ENCODE measurements at regions not wholly inside any gene's neighbourhood (a gene's known extent, or its start where the extent isn't known, plus 50 kb on each side); places are given as distances from the start of the nearest gene placed in this dataset.

DNA sequence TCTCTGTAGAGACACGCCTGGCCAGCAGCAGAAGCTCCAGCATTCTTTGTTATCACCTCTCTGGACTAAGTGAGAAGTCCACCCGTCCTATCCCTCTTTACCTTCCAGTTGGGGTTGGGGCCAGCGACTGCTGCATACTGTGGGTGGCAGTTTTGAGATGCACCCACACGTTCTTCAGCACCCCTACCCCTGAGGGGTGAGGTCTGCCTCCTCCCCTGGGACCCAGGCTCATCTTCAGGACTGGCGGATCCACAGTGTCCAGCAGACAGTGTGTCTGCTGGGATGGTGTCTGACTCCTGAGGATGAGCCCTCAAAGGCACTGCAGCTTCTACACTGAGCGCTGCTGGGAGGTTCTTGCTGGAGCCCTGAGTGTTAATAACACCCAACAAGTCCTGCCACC lies 78.8 kb downstream of the GADD45G start:
- no peaks in the 10 kb centered on the region for H3K9me3 ChIP-seq (replicated peaks in 1 of 2; ENCODE audit: control insufficient read depth in 1 of 2, insufficient read depth in 1 of 2, low read length in 2 of 2)
- H3K27me3 ChIP-seq (ENCODE audit: control insufficient read depth in 2 of 2, insufficient read depth in 2 of 2, low read length in 2 of 2) = no peaks in the 10 kb centered on the region
- H3K9ac ChIP-seq (ENCODE audit: insufficient read depth, low read length, poor library complexity, severe bottlenecking) = no peak overlapping the region
- Mint-ChIP-seq H3K4me3 (no peak overlapping the region), H3K9me3 (peaks cover 0 to 3% (median 0%) of the 10 kb centered on the region in 7 donors), H3K4me1 (no peaks in the 10 kb centered on the region), H3K27me3 (ENCODE audit: low read depth in 3 of 3) (peaks cover 1 to 8% (median 1%) of the 10 kb centered on the region in 3 donors), H3K36me3 (no peaks in the 10 kb centered on the region), H3K27ac (peak overlapping the region in 1 of 7 donors; percentile 56)
- H3K27ac ChIP-seq (ENCODE audit: low read depth in 1 of 2, low read length in 2 of 2) = no peak overlapping the region
- no peaks in the 10 kb centered on the region for H3K4me1 ChIP-seq (ENCODE audit: control insufficient read depth in 1 of 2, insufficient read depth in 2 of 2, low read length in 2 of 2)
- H2AFZ ChIP-seq (ENCODE audit: insufficient read depth, low read depth, low read length, poor library complexity, severe bottlenecking) = no peak overlapping the region
- no peaks in the 10 kb centered on the region for H3K36me3 ChIP-seq (replicated peaks in 1 of 2; ENCODE audit: control insufficient read depth in 1 of 2, insufficient read depth in 2 of 2, low read length in 2 of 2)
- TF ChIP-seq, protein P1, sequence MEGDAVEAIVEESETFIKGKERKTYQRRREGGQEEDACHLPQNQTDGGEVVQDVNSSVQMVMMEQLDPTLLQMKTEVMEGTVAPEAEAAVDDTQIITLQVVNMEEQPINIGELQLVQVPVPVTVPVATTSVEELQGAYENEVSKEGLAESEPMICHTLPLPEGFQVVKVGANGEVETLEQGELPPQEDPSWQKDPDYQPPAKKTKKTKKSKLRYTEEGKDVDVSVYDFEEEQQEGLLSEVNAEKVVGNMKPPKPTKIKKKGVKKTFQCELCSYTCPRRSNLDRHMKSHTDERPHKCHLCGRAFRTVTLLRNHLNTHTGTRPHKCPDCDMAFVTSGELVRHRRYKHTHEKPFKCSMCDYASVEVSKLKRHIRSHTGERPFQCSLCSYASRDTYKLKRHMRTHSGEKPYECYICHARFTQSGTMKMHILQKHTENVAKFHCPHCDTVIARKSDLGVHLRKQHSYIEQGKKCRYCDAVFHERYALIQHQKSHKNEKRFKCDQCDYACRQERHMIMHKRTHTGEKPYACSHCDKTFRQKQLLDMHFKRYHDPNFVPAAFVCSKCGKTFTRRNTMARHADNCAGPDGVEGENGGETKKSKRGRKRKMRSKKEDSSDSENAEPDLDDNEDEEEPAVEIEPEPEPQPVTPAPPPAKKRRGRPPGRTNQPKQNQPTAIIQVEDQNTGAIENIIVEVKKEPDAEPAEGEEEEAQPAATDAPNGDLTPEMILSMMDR (IDR thresholded peaks at IDR 0.05) = no peak
- no peaks in the 10 kb centered on the region for H4K20me1 ChIP-seq (ENCODE audit: insufficient read depth, low read length)
- H3K4me2 ChIP-seq (replicated peaks; ENCODE audit: extremely low read depth, low read length, poor library complexity, severe bottlenecking) = no peak overlapping the region
- no peaks in the 10 kb centered on the region for H3K79me2 ChIP-seq (ENCODE audit: insufficient read depth, low read length)
- DNase-seq = no peak
- 100% methylated on average over 1 of the region's 6 CpGs for WGBS (ENCODE audit: insufficient coverage)
- H3K4me3 ChIP-seq (replicated peaks in 1 of 3; ENCODE audit: low read depth in 2 of 3, low read length in 3 of 3) = no peak overlapping the region
- intact Hi-C loops (cut with micrococcal nuclease) = no loop called here

DNA sequence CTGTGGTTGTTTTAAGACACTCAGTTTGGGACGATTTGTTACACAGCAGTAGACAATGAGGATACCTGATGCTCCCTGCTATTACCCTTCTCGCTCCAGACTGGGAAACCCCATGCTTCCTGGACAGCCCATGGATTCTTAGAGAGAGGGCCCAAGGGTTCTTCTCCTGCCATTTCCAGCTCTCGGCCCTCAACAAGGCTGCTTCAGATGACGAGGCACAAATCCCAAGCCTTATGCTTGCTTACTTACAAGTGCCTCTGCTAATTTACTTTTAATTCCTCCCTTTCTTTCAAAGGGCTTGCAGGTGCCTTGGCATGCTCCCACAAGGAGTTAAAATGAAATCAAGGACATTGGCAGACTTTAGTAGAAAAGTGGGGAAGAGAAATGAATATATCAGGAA lies 79.4 kb downstream of the GADD45G start:
- Histone ChIP-seq H3K4me2 (replicated peaks; ENCODE audit: extremely low read depth, low read length, poor library complexity, severe bottlenecking) (no peak overlapping the region), H3K79me2 (ENCODE audit: insufficient read depth, low read length) (no peaks in the 10 kb centered on the region), H3K4me1 (ENCODE audit: control insufficient read depth in 1 of 2, insufficient read depth in 2 of 2, low read length in 2 of 2) (no peaks in the 10 kb centered on the region), H2AFZ (ENCODE audit: insufficient read depth, low read depth, low read length, poor library complexity, severe bottlenecking) (no peak overlapping the region), H3K9ac (ENCODE audit: insufficient read depth, low read length, poor library complexity, severe bottlenecking) (no peak overlapping the region), H3K27me3 (ENCODE audit: control insufficient read depth in 2 of 2, insufficient read depth in 2 of 2, low read length in 2 of 2) (no peaks in the 10 kb centered on the region), H3K4me3 (replicated peaks in 1 of 3; ENCODE audit: low read depth in 2 of 3, low read length in 3 of 3) (no peak overlapping the region), H4K20me1 (ENCODE audit: insufficient read depth, low read length) (no peaks in the 10 kb centered on the region), H3K9me3 (replicated peaks in 1 of 2; ENCODE audit: control insufficient read depth in 1 of 2, insufficient read depth in 1 of 2, low read length in 2 of 2) (no peaks in the 10 kb centered on the region), H3K27ac (ENCODE audit: low read depth in 1 of 2, low read length in 2 of 2) (no peak overlapping the region), H3K36me3 (replicated peaks in 1 of 2; ENCODE audit: control insufficient read depth in 1 of 2, insufficient read depth in 2 of 2, low read length in 2 of 2) (no peaks in the 10 kb centered on the region)
- no peak for DNase-seq
- H3K4me1 Mint-ChIP-seq = no peaks in the 10 kb centered on the region
- H3K27me3 Mint-ChIP-seq (ENCODE audit: low read depth in 3 of 3) = peaks cover 1 to 9% (median 1%) of the 10 kb centered on the region in 3 donors
- TF ChIP-seq, protein P1 (IDR thresholded peaks at IDR 0.05) = no peak
- intact Hi-C loops (cut with micrococcal nuclease) = no loop called here
- no peaks in the 10 kb centered on the region for H3K36me3 Mint-ChIP-seq
- 92% methylated on average over 3 of the region's 4 CpGs for WGBS (ENCODE audit: insufficient coverage)
- H3K9me3 Mint-ChIP-seq = peaks cover 0 to 3% (median 0%) of the 10 kb centered on the region in 7 donors
- H3K4me3 Mint-ChIP-seq = no peak overlapping the region
- H3K27ac Mint-ChIP-seq = no peak overlapping the region
